Testis (tissue), 2 donors: ENCODE measurements at regions not wholly inside any gene's neighbourhood (a gene's known extent, or its start where the extent isn't known, plus 50 kb on each side); places are given as distances from the start of the nearest gene placed in this dataset.

Experiments
- CTCF ChIP-seq, 3 experiments: fragments of 450-650 bp in 2 of 3; fragments of 200-600 bp in 1 of 3; sonication (generic) in 1 of 3; IDR thresholded peaks; one replicate each; pipeline ENCODE4 v1.5.1; 2016 to 2019; ENCODE audit warnings: antibody characterized with exemption in 3 of 3, mild to moderate bottlenecking in 2 of 3, moderate library complexity in 1 of 3
- POLR2A ChIP-seq: fragments of 450-650 bp; IDR thresholded peaks from one replicate; pipeline ENCODE4 v1.6.1; 2017; ENCODE audit warnings: antibody characterized with exemption, mild to moderate bottlenecking, moderate library complexity

GRCh38 chrX:39260965-39261364 is 459.7 kb downstream of the MID1IP1 start:
- TF ChIP-seq CTCF (IDR thresholded peaks at IDR 0.05) (no peak), POLR2A (no peak)
